ENCODE measurements at regions not wholly inside any gene's neighbourhood (a gene's known extent, or its start where the extent isn't known, plus 50 kb on each side); places are given as distances from the start of the nearest gene placed in this dataset.

DNA sequence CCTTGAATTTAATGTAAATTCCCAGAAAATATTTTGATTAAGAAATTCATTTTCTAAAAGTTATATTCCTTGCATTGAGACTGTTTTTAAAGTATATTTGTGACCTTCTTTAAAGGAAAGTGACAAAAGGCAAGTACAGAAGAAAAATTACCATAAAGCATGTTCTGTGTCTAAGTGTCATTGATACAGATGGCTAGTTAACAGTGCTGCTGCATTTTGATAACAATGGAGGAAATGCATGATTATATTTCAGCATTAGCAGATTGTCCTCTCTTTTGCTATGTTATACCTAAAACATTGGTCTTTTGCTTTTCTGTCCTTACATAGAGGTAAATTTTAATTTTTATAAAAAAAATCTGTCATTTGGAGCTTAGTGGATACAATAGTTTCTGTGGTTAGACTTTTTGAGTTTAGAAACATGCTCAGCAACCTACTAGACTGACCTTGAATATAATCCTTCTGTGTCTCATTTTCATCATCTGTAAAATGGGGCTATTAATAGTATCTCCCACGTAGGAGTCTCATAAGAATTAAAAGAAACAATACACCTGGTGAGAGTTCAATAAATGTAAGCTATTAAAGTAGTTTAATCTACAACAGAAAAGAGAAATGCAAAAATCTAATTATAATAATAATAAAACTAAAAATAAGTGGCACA lies 51.1 kb upstream of the RGS21 start:
- TF ChIP-seq, protein P1, sequence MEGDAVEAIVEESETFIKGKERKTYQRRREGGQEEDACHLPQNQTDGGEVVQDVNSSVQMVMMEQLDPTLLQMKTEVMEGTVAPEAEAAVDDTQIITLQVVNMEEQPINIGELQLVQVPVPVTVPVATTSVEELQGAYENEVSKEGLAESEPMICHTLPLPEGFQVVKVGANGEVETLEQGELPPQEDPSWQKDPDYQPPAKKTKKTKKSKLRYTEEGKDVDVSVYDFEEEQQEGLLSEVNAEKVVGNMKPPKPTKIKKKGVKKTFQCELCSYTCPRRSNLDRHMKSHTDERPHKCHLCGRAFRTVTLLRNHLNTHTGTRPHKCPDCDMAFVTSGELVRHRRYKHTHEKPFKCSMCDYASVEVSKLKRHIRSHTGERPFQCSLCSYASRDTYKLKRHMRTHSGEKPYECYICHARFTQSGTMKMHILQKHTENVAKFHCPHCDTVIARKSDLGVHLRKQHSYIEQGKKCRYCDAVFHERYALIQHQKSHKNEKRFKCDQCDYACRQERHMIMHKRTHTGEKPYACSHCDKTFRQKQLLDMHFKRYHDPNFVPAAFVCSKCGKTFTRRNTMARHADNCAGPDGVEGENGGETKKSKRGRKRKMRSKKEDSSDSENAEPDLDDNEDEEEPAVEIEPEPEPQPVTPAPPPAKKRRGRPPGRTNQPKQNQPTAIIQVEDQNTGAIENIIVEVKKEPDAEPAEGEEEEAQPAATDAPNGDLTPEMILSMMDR (IDR thresholded peaks at IDR 0.05) = no peak
- Histone ChIP-seq H3K27me3 (no peaks in the 10 kb centered on the region), H3K36me3 (no peaks in the 10 kb centered on the region), H3K27ac (no peak overlapping the region), H3K4me3 (no peak overlapping the region), H3K9me3 (peaks cover 0 to 3% (median 0%) of the 10 kb centered on the region in 11 donors), H3K4me1 (peaks cover 0 to 3% (median 0%) of the 10 kb centered on the region in 9 donors)
- DNase-seq = no peak
- 60 to 68% methylated on average over 1 of the region's 1 CpG for WGBS, 2 donors
- ATAC-seq = no peak
- intact Hi-C loops (cut with DNase I) = no loop called here

DNA sequence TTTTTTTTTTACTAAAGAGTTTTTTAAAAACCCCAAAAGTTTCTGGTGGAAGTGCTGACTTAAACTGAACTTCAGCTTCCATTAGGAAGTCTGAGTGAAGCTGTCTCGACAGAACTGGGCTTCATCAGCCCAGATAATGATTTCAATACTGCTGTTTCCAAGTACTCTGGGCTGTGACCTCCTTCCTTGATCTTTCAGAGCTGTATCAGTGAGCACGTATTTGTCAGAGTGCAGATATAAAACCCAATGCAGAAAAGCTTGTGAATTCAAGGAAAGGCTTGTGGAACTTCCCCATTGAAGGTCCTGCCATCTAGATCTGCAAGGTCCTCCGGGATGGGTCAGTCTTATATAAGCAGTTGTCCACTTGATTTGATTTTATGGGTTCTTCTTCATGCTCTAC lies 50.1 kb upstream of the RGS21 start:
- Histone ChIP-seq H3K27ac (no peak overlapping the region), H3K4me1 (peaks cover 0 to 3% (median 0%) of the 10 kb centered on the region in 9 donors), H3K9me3 (peaks cover 0 to 3% (median 0%) of the 10 kb centered on the region in 11 donors), H3K36me3 (no peaks in the 10 kb centered on the region), H3K27me3 (no peaks in the 10 kb centered on the region), H3K4me3 (no peak overlapping the region)
- 38 to 45% methylated on average over 3 of the region's 3 CpGs for WGBS, 2 donors
- intact Hi-C loops (cut with DNase I) = no loop called here
- TF ChIP-seq, protein P1 (IDR thresholded peaks at IDR 0.05) = no peak
- ATAC-seq (no peak), DNase-seq (no peak)
